Aorta (tissue), 5 donors: ENCODE measurements at regions not wholly inside any gene's neighbourhood (a gene's known extent, or its start where the extent isn't known, plus 50 kb on each side); places are given as distances from the start of the nearest gene placed in this dataset.

Experiments used
- ATAC-seq: fragments of 200-7000 bp; cut with Tn5 transposase; one replicate; pipeline ENCODE4 v1.9.1; 2022; ENCODE audit warnings: moderate library complexity; ENCODE audit not compliant: low FRiP score
- DNase-seq, 2 donors: peaks; one replicate each; pipeline ENCODE4 v3.0.0-alpha.2; 2020
- H3K27ac ChIP-seq, 2 donors: one replicate each; pipeline ENCODE4 v1.5.1; 2013; ENCODE audit warnings: low read length in 2 of 2, mild to moderate bottlenecking in 2 of 2, moderate library complexity in 2 of 2, control low read depth in 1 of 2, inconsistent platforms in 1 of 2, low read depth in 1 of 2
- H3K27me3 ChIP-seq, 2 donors: one replicate each; pipeline ENCODE4 v1.6.1; 2013; ENCODE audit warnings: control low read depth in 1 of 2, low read length in 1 of 2, mild to moderate bottlenecking in 1 of 2, moderate library complexity in 1 of 2; ENCODE audit not compliant: insufficient read depth in 2 of 2, control insufficient read depth in 1 of 2
- H3K36me3 ChIP-seq, 2 donors: one replicate each; pipeline ENCODE4 v1.6.1; 2013; ENCODE audit warnings: control low read depth in 1 of 2, low read length in 1 of 2, mild to moderate bottlenecking in 1 of 2; ENCODE audit not compliant: insufficient read depth in 2 of 2, control insufficient read depth in 1 of 2
- H3K4me1 ChIP-seq, 2 donors: one replicate each; pipeline ENCODE4 v1.6.1; 2013; ENCODE audit warnings: low read length in 2 of 2, control low read depth in 1 of 2, mild to moderate bottlenecking in 1 of 2, moderate library complexity in 1 of 2; ENCODE audit not compliant: insufficient read depth in 2 of 2, control insufficient read depth in 1 of 2
- H3K4me3 ChIP-seq, 2 donors: one replicate each; pipeline ENCODE4 v1.5.1; 2013; ENCODE audit warnings: low read length in 2 of 2, control low read depth in 1 of 2, mild to moderate bottlenecking in 1 of 2
- H3K9me3 ChIP-seq: one replicate; pipeline ENCODE4 v1.6.1; 2013; ENCODE audit warnings: mild to moderate bottlenecking, low read length; ENCODE audit not compliant: control insufficient read depth
- WGBS, 2 donors: extraction: QIAGEN DNeasy Blood & Tissue Kit; methylation state at CpG; one replicate each; pipeline ENCODE4 v1.1.7; 2013; 5-methylcytosine and 5-hydroxymethylcytosine counted together
- intact Hi-C, 2 donors: fragments of 100-400 bp; cut with DNase I; formaldehyde crosslinking; loops; one replicate each; pipeline versions ENCODE4 v1.14.2 to v1.15.0; 2022
- donor health status: healthy with polysubstance abuse.
- donor health status: Bipolar disorder and iron deficiency.
- donor health status: DM: no; HTN: no; CAD: no.
- donor health status: DM: no; HTN: no; CAD: no.
- donor health status: DM: yes; HTN: yes; CAD: no.

DNA sequence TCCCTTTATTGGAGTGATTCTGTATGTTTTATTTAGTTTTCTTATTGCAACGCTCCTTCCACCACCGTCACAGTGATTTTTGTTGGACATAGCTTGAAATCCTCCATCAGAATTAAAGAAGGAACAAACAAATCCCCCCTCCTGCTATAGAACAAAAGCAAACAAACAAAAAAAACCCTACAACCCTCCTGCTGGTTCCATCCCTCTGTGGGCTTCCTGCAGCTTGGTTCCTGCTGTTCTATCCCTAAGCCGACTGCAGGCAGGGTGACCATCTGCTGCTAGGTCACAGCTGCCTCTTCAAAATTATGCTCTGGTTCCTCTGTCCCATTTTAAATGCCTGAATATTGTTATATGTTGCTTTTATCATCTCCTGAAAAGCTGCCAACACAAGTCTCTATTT, 116.8 kb upstream of the AGA start:
- 92 to 95% methylated on average over 3 of the region's 3 CpGs for WGBS, 2 donors

DNA sequence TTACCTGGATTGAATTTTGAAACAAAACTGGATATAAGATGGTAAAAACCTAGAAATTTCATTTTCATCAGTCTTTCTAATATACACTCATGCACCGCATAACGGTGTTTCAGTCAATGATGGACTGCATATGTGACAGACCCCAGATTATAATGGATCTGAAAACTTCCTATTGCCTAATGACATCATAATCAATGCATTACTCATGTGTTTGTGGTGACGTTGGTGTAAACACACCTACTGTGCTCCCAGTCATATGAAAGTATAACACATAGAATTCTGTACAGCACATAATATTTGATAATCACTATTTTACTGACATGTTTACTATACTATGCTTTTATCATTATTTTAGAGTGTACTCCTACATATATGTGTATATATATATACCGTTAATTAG, 119.9 kb upstream of the AGA start:
- H3K36me3 ChIP-seq, result no peaks in the 10 kb centered on the region
- intact Hi-C loops, result no loop called here
- no peaks in the 10 kb centered on the region for H3K27me3 ChIP-seq
- no peak for DNase-seq
- H3K27ac ChIP-seq, result no peak overlapping the region
- H3K9me3 ChIP-seq, result no peaks in the 10 kb centered on the region
- no peak for ATAC-seq
- no peaks in the 10 kb centered on the region for H3K4me1 ChIP-seq
- no peak overlapping the region for H3K4me3 ChIP-seq
- 94 to 95% methylated on average over 4 of the region's 4 CpGs for WGBS, 2 donors

More for the DNA sequence above, 116.8 kb upstream of the AGA start:
- Histone ChIP-seq H3K4me3 (no peak overlapping the region), H3K36me3 (no peaks in the 10 kb centered on the region), H3K9me3 (no peaks in the 10 kb centered on the region), H3K4me1 (no peaks in the 10 kb centered on the region), H3K27me3 (no peaks in the 10 kb centered on the region), H3K27ac (no peak overlapping the region)
- intact Hi-C loops, result no loop called here
- DNase-seq, result no peak
- no peak for ATAC-seq

DNA sequence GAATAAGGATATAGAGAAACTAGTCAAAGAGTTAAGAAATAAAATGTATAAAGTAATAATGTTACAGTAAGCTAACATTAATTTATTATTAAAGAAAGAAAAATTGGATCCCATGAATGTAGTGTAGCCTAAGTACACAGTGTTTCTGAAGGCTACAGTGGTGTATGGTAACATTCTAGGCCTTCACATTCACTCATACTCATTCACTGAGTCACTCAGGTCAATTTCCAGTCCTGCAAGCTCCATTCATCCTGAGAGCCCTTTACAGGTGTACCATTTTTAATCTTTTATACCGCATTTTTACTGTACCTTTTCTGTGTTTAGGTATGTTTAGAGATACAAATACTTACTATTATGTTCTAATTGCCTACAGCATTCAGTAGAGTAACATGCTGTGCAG, 120.6 kb upstream of the AGA start:
- no peak for DNase-seq
- Histone ChIP-seq H3K9me3 (no peaks in the 10 kb centered on the region), H3K4me1 (no peaks in the 10 kb centered on the region), H3K36me3 (no peaks in the 10 kb centered on the region), H3K27ac (no peak overlapping the region), H3K4me3 (no peak overlapping the region), H3K27me3 (no peaks in the 10 kb centered on the region)
- ATAC-seq, result no peak
- 90 to 97% methylated on average over 1 of the region's 1 CpG for WGBS, 2 donors
- intact Hi-C loops, result no loop called here

DNA sequence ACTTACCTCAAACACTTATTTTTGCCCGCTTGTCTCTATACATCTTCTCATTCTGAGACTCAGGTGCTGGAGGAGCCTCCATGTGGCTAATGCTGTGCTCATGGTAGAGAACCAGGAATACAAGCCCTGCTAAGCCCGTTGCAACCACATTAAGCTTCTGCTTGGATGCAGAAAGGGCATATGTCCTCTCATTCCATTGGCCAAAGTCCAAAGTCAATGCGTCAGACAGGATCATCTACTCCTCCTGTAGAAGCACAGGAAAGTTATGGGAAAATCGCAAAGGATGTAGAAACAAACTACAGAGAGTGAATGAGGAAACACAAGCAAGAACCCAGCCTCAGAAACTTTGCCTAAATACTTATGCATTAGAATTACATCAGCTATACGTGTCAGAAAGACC, 124.5 kb upstream of the AGA start:
- intact Hi-C loops, result no loop called here
- 73 to 74% methylated on average over 5 of the region's 5 CpGs for WGBS, 2 donors

DNA sequence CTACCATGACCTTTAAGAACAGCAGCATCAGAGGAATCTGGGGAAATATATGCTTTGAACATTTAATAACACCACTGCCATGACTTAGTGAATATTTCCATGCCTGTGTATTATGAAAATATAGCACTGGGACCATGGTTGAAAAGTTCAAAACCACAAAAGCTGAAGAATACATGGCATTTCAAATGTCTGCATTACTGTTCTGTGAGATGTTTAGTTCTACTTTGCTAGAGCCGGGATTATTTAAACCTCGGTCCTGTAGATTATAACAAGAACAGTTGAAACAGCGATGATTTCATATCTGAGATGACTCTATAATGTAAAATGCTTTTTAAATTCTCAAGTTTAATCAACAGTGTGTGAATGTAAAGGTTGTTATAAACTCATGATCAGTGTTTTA, 126.7 kb upstream of the AGA start:
- 65 to 74% methylated on average over 3 of the region's 3 CpGs for WGBS, 2 donors
- no peak overlapping the region for H3K27ac ChIP-seq
- H3K9me3 ChIP-seq, result no peaks in the 10 kb centered on the region
- H3K4me3 ChIP-seq, result no peak overlapping the region
- no peaks in the 10 kb centered on the region for H3K27me3 ChIP-seq
- intact Hi-C loops, result no loop called here
- no peak for DNase-seq
- H3K4me1 ChIP-seq, result no peaks in the 10 kb centered on the region
- H3K36me3 ChIP-seq, result no peaks in the 10 kb centered on the region
- ATAC-seq, result no peak

More for the DNA sequence above, 124.5 kb upstream of the AGA start:
- Histone ChIP-seq H3K27ac (no peak overlapping the region), H3K4me3 (no peak overlapping the region), H3K4me1 (no peaks in the 10 kb centered on the region), H3K9me3 (no peaks in the 10 kb centered on the region), H3K27me3 (no peaks in the 10 kb centered on the region), H3K36me3 (no peaks in the 10 kb centered on the region)
- DNase-seq (no peak), ATAC-seq (no peak)

DNA sequence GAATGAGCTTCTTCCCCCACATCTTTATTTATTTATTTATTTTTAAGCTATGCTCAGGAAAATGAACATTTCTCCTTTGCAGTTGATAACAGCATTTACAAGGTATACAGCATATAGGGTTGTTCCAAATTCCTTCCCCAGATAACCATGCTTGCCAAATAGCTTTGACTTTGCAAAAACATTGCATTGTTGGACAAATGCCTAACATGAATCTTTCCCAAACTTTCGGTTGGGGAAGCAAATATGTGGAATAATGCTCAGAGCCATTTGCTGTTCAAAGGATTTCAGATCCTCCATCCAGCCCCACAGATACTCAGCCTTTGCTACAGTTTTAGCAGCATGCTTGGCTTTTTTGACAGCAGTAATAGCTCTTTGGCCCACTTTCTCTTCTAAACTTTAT, 127.2 kb upstream of the AGA start:
- Histone ChIP-seq H3K36me3 (no peaks in the 10 kb centered on the region), H3K9me3 (no peaks in the 10 kb centered on the region), H3K4me3 (no peak overlapping the region), H3K4me1 (no peaks in the 10 kb centered on the region), H3K27me3 (no peaks in the 10 kb centered on the region), H3K27ac (no peak overlapping the region)
- WGBS, 2 donors, result 6 to 8% methylated on average over 1 of the region's 1 CpG
- no peak for DNase-seq
- ATAC-seq, result no peak
- intact Hi-C loops, result no loop called here

DNA sequence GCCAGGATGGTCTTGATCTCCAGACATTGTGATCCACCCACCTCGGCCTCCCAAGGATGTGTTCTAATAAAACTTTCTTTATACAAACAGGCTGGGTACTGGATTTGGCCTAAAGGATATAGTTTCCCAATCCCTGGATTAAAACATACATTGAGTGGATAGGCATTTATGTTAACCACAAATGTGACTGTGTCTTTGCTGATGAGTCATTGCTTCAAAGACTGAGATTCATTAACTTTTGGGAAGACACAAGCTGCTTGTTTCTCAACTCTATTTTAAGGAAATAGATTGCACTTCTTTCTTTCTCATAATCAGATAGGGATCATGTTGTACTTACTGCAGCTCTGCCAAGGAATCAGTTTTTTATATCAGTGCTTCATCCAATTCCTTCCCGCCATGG, 131.3 kb upstream of the AGA start:
- Histone ChIP-seq H3K9me3 (no peaks in the 10 kb centered on the region), H3K27me3 (no peaks in the 10 kb centered on the region), H3K36me3 (no peaks in the 10 kb centered on the region), H3K4me1 (no peaks in the 10 kb centered on the region), H3K27ac (no peak overlapping the region), H3K4me3 (no peak overlapping the region)
- ATAC-seq (no peak), DNase-seq (no peak)
- intact Hi-C loops, result no loop called here
- WGBS, 2 donors, result 92 to 98% methylated on average over 2 of the region's 2 CpGs

DNA sequence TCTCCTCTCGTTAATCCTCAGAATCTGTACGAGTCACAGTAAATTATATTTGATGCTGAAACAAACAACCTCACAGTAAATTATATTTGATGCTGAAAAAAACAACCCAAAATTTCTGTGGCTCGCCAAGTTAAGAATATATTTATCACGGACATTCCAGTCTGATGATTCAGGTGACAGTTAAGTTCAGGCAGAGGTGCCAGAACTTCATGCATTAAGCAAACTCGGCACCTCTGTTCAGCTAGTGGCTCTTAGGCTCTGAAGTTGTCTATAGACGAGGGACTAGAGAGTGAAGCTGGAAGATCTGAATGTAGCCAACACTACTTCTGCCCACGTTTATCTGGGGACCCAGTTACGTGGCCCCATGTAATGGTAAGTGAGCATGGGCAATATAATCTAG, 132.2 kb upstream of the AGA start:
- Histone ChIP-seq H3K36me3 (no peaks in the 10 kb centered on the region), H3K4me1 (no peaks in the 10 kb centered on the region), H3K4me3 (peak overlapping the region in 1 of 2 donors; percentile 20), H3K27me3 (no peaks in the 10 kb centered on the region), H3K9me3 (no peaks in the 10 kb centered on the region), H3K27ac (no peak overlapping the region)
- no peak for ATAC-seq
- intact Hi-C loops, result no loop called here
- WGBS, 2 donors, result 54 to 61% methylated on average over 8 of the region's 8 CpGs
- DNase-seq, result no peak

DNA sequence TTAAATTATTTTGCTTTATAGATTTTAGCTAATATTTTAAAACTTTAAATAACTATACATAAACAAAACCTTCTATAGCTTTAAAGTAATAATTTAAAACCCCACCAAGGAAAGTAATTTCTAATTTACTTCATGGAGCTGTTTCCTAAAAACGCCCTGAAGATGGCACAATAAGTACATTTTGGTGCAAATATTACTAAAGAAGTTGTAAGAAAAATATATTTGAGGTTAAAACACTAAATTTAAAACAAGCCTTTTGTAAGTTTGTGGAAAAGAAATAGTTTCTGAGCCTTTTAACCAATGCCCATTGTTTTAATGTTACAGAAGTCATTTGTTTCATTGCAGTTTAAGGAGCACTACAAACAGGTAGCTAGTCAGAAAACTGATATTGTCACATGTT, 137.4 kb upstream of the AGA start:
- no peaks in the 10 kb centered on the region for H3K36me3 ChIP-seq
- WGBS, 2 donors, result 33 to 35% methylated on average over 1 of the region's 1 CpG
- no peak overlapping the region for H3K27ac ChIP-seq
- intact Hi-C loops, result no loop called here
- no peaks in the 10 kb centered on the region for H3K9me3 ChIP-seq
- no peak for ATAC-seq
- H3K4me1 ChIP-seq, result no peaks in the 10 kb centered on the region
- H3K27me3 ChIP-seq, result no peaks in the 10 kb centered on the region
- DNase-seq, result no peak
- H3K4me3 ChIP-seq, result no peak overlapping the region
